Thyroid gland (tissue), 4 donors: ENCODE measurements at regions not wholly inside any gene's neighbourhood (a gene's known extent, or its start where the extent isn't known, plus 50 kb on each side); places are given as distances from the start of the nearest gene placed in this dataset.

Source experiments
- DNase-seq, 2 donors: peaks; one replicate each; pipeline ENCODE4 v3.0.0-alpha.2; 2019
- H3K27ac ChIP-seq, 3 donors: fragments of 200-600 bp; sonication (generic); 1 replicate in 2 of 3; 2 replicates in 1 of 3; pipeline ENCODE4 v1.5.1; 2016 to 2019; ENCODE audit warnings: mild to moderate bottlenecking in 1 of 3, moderate library complexity in 1 of 3
- H3K27me3 ChIP-seq: fragments of 200-600 bp; sonication (generic); one replicate; pipeline ENCODE4 v1.5.1; 2019
- H3K36me3 ChIP-seq, 2 donors: fragments of 200-600 bp; sonication (generic); one replicate each; pipeline ENCODE4 v1.5.1; 2016 to 2019
- H3K4me1 ChIP-seq, 2 donors: fragments of 200-600 bp; sonication (generic); one replicate each; pipeline ENCODE4 v1.5.1; 2017 to 2019
- H3K4me3 ChIP-seq, 3 donors: fragments of 200-600 bp; sonication (generic); replicated peaks in 1 of 3; 1 replicate in 2 of 3; 2 replicates in 1 of 3; pipeline ENCODE4 v1.5.1; 2016; ENCODE audit warnings: mild to moderate bottlenecking in 1 of 3
- H3K9me3 ChIP-seq: fragments of 200-600 bp; sonication (generic); one replicate; pipeline ENCODE4 v1.5.1; 2017
- POLR2A ChIP-seq, 2 donors: fragments of 450-650 bp; IDR thresholded peaks; one replicate each; pipeline ENCODE4 v1.6.1; 2017; ENCODE audit warnings: antibody characterized with exemption in 2 of 2, mild to moderate bottlenecking in 2 of 2, moderate library complexity in 1 of 2
- WGBS, 2 donors: methylation state at CpG; one replicate each; pipeline ENCODE4 v1.1.5; 2017; 5-methylcytosine and 5-hydroxymethylcytosine counted together
- intact Hi-C: fragments of 100-400 bp; cut with DNase I; formaldehyde crosslinking; loops from one replicate; pipeline ENCODE4 v1.15.1; 2023
- TF ChIP-seq, protein P1 (sequence below), 6 experiments: fragments of 200-600 bp in 3 of 6; fragments of 450-650 bp in 3 of 6; sonication (generic) in 3 of 6; IDR thresholded peaks; one replicate each; pipeline ENCODE4 v1.5.1; 2016 to 2019; ENCODE audit warnings: antibody characterized with exemption in 6 of 6, mild to moderate bottlenecking in 2 of 6, inconsistent platforms in 1 of 6, moderate library complexity in 1 of 6

GRCh38 chr7:94174375-94174774 is 170.2 kb upstream of the BET1 start:
- no peak for DNase-seq
- TF ChIP-seq POLR2A (IDR thresholded peaks at IDR 0.05): no peak
- TF ChIP-seq, protein P1, sequence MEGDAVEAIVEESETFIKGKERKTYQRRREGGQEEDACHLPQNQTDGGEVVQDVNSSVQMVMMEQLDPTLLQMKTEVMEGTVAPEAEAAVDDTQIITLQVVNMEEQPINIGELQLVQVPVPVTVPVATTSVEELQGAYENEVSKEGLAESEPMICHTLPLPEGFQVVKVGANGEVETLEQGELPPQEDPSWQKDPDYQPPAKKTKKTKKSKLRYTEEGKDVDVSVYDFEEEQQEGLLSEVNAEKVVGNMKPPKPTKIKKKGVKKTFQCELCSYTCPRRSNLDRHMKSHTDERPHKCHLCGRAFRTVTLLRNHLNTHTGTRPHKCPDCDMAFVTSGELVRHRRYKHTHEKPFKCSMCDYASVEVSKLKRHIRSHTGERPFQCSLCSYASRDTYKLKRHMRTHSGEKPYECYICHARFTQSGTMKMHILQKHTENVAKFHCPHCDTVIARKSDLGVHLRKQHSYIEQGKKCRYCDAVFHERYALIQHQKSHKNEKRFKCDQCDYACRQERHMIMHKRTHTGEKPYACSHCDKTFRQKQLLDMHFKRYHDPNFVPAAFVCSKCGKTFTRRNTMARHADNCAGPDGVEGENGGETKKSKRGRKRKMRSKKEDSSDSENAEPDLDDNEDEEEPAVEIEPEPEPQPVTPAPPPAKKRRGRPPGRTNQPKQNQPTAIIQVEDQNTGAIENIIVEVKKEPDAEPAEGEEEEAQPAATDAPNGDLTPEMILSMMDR (IDR thresholded peaks at IDR 0.05): no peak
- 83 to 89% methylated on average over 5 of the region's 5 CpGs for WGBS, 2 donors
- Histone ChIP-seq H3K27me3 (no peaks in the 10 kb centered on the region), H3K4me3 (no peak overlapping the region), H3K9me3 (no peaks in the 10 kb centered on the region), H3K36me3 (no peaks in the 10 kb centered on the region), H3K4me1 (no peaks in the 10 kb centered on the region), H3K27ac (no peak overlapping the region)
- intact Hi-C loops: no loop called here

DNA sequence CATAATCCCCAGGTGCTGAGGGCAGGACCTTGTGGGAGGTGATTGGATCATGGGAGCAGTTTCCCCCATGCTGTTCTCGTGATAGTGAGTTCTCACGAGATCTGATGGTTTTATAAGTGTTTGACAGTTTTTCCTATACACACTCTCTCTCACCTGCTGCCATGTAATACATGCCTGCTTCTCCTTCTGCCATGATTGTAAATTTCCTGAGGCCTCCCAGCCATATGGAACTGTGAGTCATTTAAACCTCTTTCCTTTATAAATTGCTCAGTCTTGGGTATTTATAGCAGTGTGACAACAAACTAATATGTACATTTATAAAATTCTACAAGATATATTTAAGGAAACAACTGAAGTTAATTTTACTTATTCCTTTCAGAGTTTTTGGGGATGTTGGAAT is 170.8 kb upstream of the BET1 start:
- Histone ChIP-seq H3K36me3 (no peaks in the 10 kb centered on the region), H3K4me1 (no peaks in the 10 kb centered on the region), H3K27ac (no peak overlapping the region), H3K9me3 (no peaks in the 10 kb centered on the region), H3K27me3 (no peaks in the 10 kb centered on the region), H3K4me3 (no peak overlapping the region)
- TF ChIP-seq POLR2A (IDR thresholded peaks at IDR 0.05): no peak
- TF ChIP-seq, protein P1 (IDR thresholded peaks at IDR 0.05): no peak
- DNase-seq: no peak
- intact Hi-C loops: no loop called here
- 84 to 91% methylated on average over 2 of the region's 2 CpGs for WGBS, 2 donors

GRCh38 chr7:94176694-94177200 is 172.6 kb upstream of the BET1 start:
- intact Hi-C loops: no loop called here
- Histone ChIP-seq H3K27ac (no peak overlapping the region), H3K9me3 (no peaks in the 10 kb centered on the region), H3K4me3 (no peak overlapping the region), H3K4me1 (no peaks in the 10 kb centered on the region), H3K27me3 (no peaks in the 10 kb centered on the region), H3K36me3 (no peaks in the 10 kb centered on the region)
- 76 to 81% methylated on average over 4 of the region's 4 CpGs for WGBS, 2 donors
- no peak for DNase-seq
- TF ChIP-seq POLR2A (IDR thresholded peaks at IDR 0.05): no peak
- TF ChIP-seq, protein P1 (IDR thresholded peaks at IDR 0.05): no peak

DNA sequence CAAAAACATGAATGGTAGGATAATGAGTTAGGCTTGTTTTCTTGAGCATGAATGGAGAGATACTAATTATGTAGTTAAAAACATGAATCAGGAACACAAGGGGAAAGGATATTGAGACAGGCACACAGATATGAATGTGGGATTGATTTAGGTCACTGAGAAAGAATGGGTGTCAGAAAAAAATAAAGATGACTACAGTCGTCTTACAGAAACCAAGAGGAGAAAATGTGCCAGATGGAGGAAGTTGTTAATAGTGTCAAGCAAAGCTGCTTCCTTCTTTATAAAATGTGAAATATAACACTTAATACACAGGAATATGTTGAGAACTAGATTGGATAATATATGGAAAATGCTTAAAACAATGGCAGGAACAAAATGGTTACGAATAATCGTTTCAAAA is 173.3 kb upstream of the BET1 start:
- intact Hi-C loops: no loop called here
- Histone ChIP-seq H3K27ac (no peak overlapping the region), H3K27me3 (no peaks in the 10 kb centered on the region), H3K36me3 (no peaks in the 10 kb centered on the region), H3K4me1 (no peaks in the 10 kb centered on the region), H3K9me3 (no peaks in the 10 kb centered on the region), H3K4me3 (no peak overlapping the region)
- 68 to 76% methylated on average over 3 of the region's 3 CpGs for WGBS, 2 donors
- DNase-seq: no peak
- no peak for TF ChIP-seq POLR2A (IDR thresholded peaks at IDR 0.05)

- no peak for TF ChIP-seq POLR2A (IDR thresholded peaks at IDR 0.05)
- TF ChIP-seq, protein P1 (IDR thresholded peaks at IDR 0.05): no peak
- WGBS, 2 donors: 83 to 84% methylated on average over 3 of the region's 3 CpGs
These were observed 174.1 kb upstream of the BET1 start for GRCh38 chr7:94178230-94178629.

DNA sequence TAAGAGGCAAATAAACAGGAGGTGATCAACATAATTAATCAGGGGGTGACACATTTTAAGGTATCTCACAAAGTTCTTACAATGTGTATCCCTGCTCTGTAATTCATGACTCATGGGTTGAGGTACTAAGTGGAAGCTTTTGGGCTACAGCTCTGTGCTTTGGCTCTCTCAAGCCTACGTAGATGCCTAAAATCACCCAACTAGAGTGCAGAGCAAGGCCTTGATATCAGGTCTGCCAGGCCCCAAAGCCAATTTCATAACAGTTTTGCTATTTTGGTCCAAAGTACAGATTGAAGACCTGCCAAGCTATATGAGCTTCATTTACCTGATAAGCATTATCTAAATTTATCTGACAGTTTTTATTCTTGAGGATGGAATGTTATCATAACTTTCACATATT is 175.3 kb upstream of the BET1 start:
- H3K9me3 ChIP-seq: no peaks in the 10 kb centered on the region
- H3K27me3 ChIP-seq: no peaks in the 10 kb centered on the region
- TF ChIP-seq POLR2A (IDR thresholded peaks at IDR 0.05): no peak
- TF ChIP-seq, protein P1 (IDR thresholded peaks at IDR 0.05): no peak
- intact Hi-C loops: no loop called here
- no peak overlapping the region for H3K27ac ChIP-seq
- H3K4me1 ChIP-seq: no peaks in the 10 kb centered on the region
- H3K36me3 ChIP-seq: no peaks in the 10 kb centered on the region
- DNase-seq: no peak
- WGBS, 2 donors: 92% methylated on average over 1 of the region's 1 CpG
- H3K4me3 ChIP-seq: no peak overlapping the region

More at GRCh38 chr7:94178230-94178629, 174.1 kb upstream of the BET1 start:
- no peaks in the 10 kb centered on the region for H3K9me3 ChIP-seq
- no peak overlapping the region for H3K4me3 ChIP-seq
- no peak for DNase-seq
- no peaks in the 10 kb centered on the region for H3K27me3 ChIP-seq
- intact Hi-C loops: no loop called here
- H3K4me1 ChIP-seq: no peaks in the 10 kb centered on the region
- H3K36me3 ChIP-seq: no peaks in the 10 kb centered on the region
- no peak overlapping the region for H3K27ac ChIP-seq
